Uterus (tissue), 3 donors: ENCODE measurements at regions not wholly inside any gene's neighbourhood (a gene's known extent, or its start where the extent isn't known, plus 50 kb on each side); places are given as distances from the start of the nearest gene placed in this dataset.

ENCODE experiments used
- DNase-seq, 2 donors: peaks; one replicate each; pipeline ENCODE4 v3.0.0-alpha.2; 2019 to 2020
- H3K27ac ChIP-seq, 2 donors: fragments of 200-600 bp; sonication (generic); 1 replicate in 1 of 2; 2 replicates in 1 of 2; pipeline ENCODE4 v1.5.1; 2016 to 2018
- H3K27me3 ChIP-seq, 2 donors: fragments of 200-600 bp; sonication (generic); one replicate each; pipeline ENCODE4 v1.5.1; 2018 to 2019; ENCODE audit warnings: control low read depth in 1 of 2
- H3K36me3 ChIP-seq, 2 donors: fragments of 200-600 bp; sonication (generic); one replicate each; pipeline ENCODE4 v1.5.1; 2019; ENCODE audit warnings: control low read depth in 1 of 2
- H3K4me1 ChIP-seq, 2 donors: fragments of 200-600 bp; sonication (generic); one replicate each; pipeline ENCODE4 v1.5.1; 2018 to 2019; ENCODE audit warnings: control low read depth in 1 of 2
- H3K4me3 ChIP-seq, 2 donors: fragments of 200-600 bp; sonication (generic); 1 replicate in 1 of 2; 2 replicates in 1 of 2; pipeline ENCODE4 v1.5.1; 2018 to 2019; ENCODE audit warnings: mild to moderate bottlenecking in 1 of 2
- H3K9me3 ChIP-seq, 2 donors: fragments of 200-600 bp; sonication (generic); one replicate each; pipeline ENCODE4 v1.5.1; 2019; ENCODE audit warnings: control low read depth in 1 of 2
- CTCF ChIP-seq, 4 experiments: fragments of 200-600 bp in 2 of 4; fragments of 450-650 bp in 2 of 4; sonication (generic) in 2 of 4; IDR thresholded peaks; one replicate each; pipeline ENCODE4 v1.5.1; 2016 to 2019; ENCODE audit warnings: antibody characterized with exemption in 4 of 4, mild to moderate bottlenecking in 2 of 4, moderate library complexity in 1 of 4
- POLR2A ChIP-seq, 2 donors: fragments of 450-650 bp; IDR thresholded peaks; one replicate each; pipeline ENCODE4 v1.6.1; 2016; ENCODE audit warnings: antibody characterized with exemption in 2 of 2, mild to moderate bottlenecking in 1 of 2, moderate library complexity in 1 of 2
- intact Hi-C: fragments of 100-400 bp; cut with DNase I; formaldehyde crosslinking; loops from one replicate; pipeline ENCODE4 v1.15.1; 2023; ENCODE audit warnings: low total_unique reads
- donor health status: DM: yes; HTN: yes; CAD: no.

- Histone ChIP-seq H3K9me3 (no peaks in the 10 kb centered on the region), H3K27ac (no peak overlapping the region), H3K4me1 (no peaks in the 10 kb centered on the region), H3K36me3 (no peaks in the 10 kb centered on the region), H3K27me3 (no peaks in the 10 kb centered on the region), H3K4me3 (no peak overlapping the region)
- no peak for DNase-seq
- no peak for TF ChIP-seq POLR2A (IDR thresholded peaks at IDR 0.05)
- TF ChIP-seq CTCF (IDR thresholded peaks at IDR 0.05): no peak
- intact Hi-C loops: no loop called here
These were observed 792.2 kb upstream of the LCORL start for GRCh38 chr4:18813771-18814170.

GRCh38 chr4:18813055-18813454 lies 791.5 kb upstream of the LCORL start:
- TF ChIP-seq CTCF (IDR thresholded peaks at IDR 0.05): no peak
- H3K9me3 ChIP-seq: no peaks in the 10 kb centered on the region
- no peak for DNase-seq

GRCh38 chr4:18803781-18804180 lies 782.2 kb upstream of the LCORL start:
- H3K27me3 ChIP-seq: no peaks in the 10 kb centered on the region
- intact Hi-C loops: no loop called here

More at GRCh38 chr4:18813055-18813454, 791.5 kb upstream of the LCORL start:
- Histone ChIP-seq H3K36me3 (no peaks in the 10 kb centered on the region), H3K4me1 (no peaks in the 10 kb centered on the region), H3K4me3 (no peak overlapping the region), H3K27ac (no peak overlapping the region), H3K27me3 (no peaks in the 10 kb centered on the region)
- intact Hi-C loops: no loop called here

GRCh38 chr4:18798123-18798522 lies 776.6 kb upstream of the LCORL start:
- Histone ChIP-seq H3K4me3 (no peak overlapping the region), H3K27ac (no peak overlapping the region), H3K36me3 (no peaks in the 10 kb centered on the region), H3K9me3 (no peaks in the 10 kb centered on the region), H3K4me1 (no peaks in the 10 kb centered on the region), H3K27me3 (no peaks in the 10 kb centered on the region)
- intact Hi-C loops: no loop called here
- no peak for DNase-seq
- TF ChIP-seq CTCF (IDR thresholded peaks at IDR 0.05) (no peak), POLR2A (IDR thresholded peaks at IDR 0.05) (no peak)

More at GRCh38 chr4:18803781-18804180, 782.2 kb upstream of the LCORL start:
- Histone ChIP-seq H3K9me3 (no peaks in the 10 kb centered on the region), H3K36me3 (no peaks in the 10 kb centered on the region), H3K27ac (no peak overlapping the region), H3K4me3 (no peak overlapping the region), H3K4me1 (no peaks in the 10 kb centered on the region)
- DNase-seq: no peak
- TF ChIP-seq CTCF (IDR thresholded peaks at IDR 0.05) (no peak), POLR2A (IDR thresholded peaks at IDR 0.05) (no peak)

- intact Hi-C loops: no loop called here
- H3K27ac ChIP-seq: no peak overlapping the region
- no peaks in the 10 kb centered on the region for H3K4me1 ChIP-seq
- no peaks in the 10 kb centered on the region for H3K36me3 ChIP-seq
- no peak for DNase-seq
- no peaks in the 10 kb centered on the region for H3K9me3 ChIP-seq
- TF ChIP-seq POLR2A (IDR thresholded peaks at IDR 0.05): no peak
- no peak for TF ChIP-seq CTCF (IDR thresholded peaks at IDR 0.05)
- H3K4me3 ChIP-seq: no peak overlapping the region
- H3K27me3 ChIP-seq: no peaks in the 10 kb centered on the region
These were observed 774.2 kb upstream of the LCORL start for GRCh38 chr4:18795794-18796193.
